ENCODE measurements at regions not wholly inside any gene's neighbourhood (a gene's known extent, or its start where the extent isn't known, plus 50 kb on each side); places are given as distances from the start of the nearest gene placed in this dataset.

DNA sequence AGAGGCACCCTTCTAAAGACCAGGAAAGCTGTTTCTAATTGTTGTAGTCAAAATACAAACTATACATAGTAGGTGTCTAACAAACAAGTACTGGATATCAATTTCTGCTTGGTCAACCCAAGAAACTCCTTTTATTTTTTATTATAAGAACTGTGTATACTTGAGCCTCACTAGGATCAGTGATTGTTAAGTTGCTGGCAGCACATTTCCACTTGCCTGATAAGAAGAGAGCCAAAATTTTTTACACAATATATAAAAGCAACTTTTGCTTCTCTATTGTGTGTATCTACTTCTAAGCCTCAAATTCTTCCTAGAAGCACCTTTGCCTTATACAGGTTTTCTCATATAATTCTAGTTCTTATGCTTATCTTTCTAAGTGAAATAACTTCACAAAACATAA is 703.0 kb upstream of the EPHA5 start (continued):
- TF ChIP-seq, protein P1, sequence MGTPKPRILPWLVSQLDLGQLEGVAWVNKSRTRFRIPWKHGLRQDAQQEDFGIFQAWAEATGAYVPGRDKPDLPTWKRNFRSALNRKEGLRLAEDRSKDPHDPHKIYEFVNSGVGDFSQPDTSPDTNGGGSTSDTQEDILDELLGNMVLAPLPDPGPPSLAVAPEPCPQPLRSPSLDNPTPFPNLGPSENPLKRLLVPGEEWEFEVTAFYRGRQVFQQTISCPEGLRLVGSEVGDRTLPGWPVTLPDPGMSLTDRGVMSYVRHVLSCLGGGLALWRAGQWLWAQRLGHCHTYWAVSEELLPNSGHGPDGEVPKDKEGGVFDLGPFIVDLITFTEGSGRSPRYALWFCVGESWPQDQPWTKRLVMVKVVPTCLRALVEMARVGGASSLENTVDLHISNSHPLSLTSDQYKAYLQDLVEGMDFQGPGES (IDR thresholded peaks at IDR 0.05; ENCODE audit: low read depth, low read length): no peak
- TF ChIP-seq, protein P2, sequence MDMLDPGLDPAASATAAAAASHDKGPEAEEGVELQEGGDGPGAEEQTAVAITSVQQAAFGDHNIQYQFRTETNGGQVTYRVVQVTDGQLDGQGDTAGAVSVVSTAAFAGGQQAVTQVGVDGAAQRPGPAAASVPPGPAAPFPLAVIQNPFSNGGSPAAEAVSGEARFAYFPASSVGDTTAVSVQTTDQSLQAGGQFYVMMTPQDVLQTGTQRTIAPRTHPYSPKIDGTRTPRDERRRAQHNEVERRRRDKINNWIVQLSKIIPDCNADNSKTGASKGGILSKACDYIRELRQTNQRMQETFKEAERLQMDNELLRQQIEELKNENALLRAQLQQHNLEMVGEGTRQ (IDR thresholded peaks at IDR 0.05; ENCODE audit: borderline replicate concordance, low read depth, low read length): no peak
- TF ChIP-seq USF1 (IDR thresholded peaks at IDR 0.05; ENCODE audit: borderline replicate concordance, low read depth) (no peak), NRF1 (IDR thresholded peaks at IDR 0.05; ENCODE audit: low read depth, low read length) (no peak), RCOR1 (IDR thresholded peaks at IDR 0.05; ENCODE audit: low read length) (no peak), TAF1 (IDR thresholded peaks at IDR 0.05; ENCODE audit: borderline replicate concordance, low read depth, low read length) (no peak), FOXJ3 (CRISPR knock-in tag; IDR thresholded peaks at IDR 0.05) (no peak), TCF12 (IDR thresholded peaks at IDR 0.05) (no peak), GATA2 (CRISPR knock-in tag; IDR thresholded peaks at IDR 0.05) (no peak)

GRCh38 chr4:66372706-66373105 is 702.4 kb upstream of the EPHA5 start:
- Histone ChIP-seq H3K27ac (ENCODE audit: low read depth in 2 of 2, low read length in 1 of 2) (no peak overlapping the region), H4K20me1 (ENCODE audit: insufficient read depth) (no peaks in the 10 kb centered on the region), H3K4me3 (ENCODE audit: low read depth in 2 of 2, low read length in 1 of 2) (no peak overlapping the region), H3K9me2 (no peaks in the 10 kb centered on the region), H3F3A (replicated peaks; ENCODE audit: insufficient read depth) (no peaks in the 10 kb centered on the region), H3K79me2 (ENCODE audit: insufficient read depth) (no peaks in the 10 kb centered on the region), H2AFZ (ENCODE audit: low read depth) (no peak overlapping the region; the same call in 1 of the 2 replicates), H3K9me3 (no peaks in the 10 kb centered on the region), H3K36me3 (replicated peaks in 1 of 2; ENCODE audit: control insufficient read depth in 1 of 2, insufficient read depth in 2 of 2, low read length in 1 of 2) (no peaks in the 10 kb centered on the region), H3K27me3 (ENCODE audit: insufficient read depth) (no peaks in the 10 kb centered on the region), H3K4me1 (ENCODE audit: control insufficient read depth in 1 of 2, insufficient read depth in 2 of 2, low read depth in 1 of 2, low read length in 1 of 2) (no peaks in the 10 kb centered on the region), H3K9ac (no peak overlapping the region), H3K4me2 (no peak overlapping the region)
- POLR2A ChIA-PET: no interaction called here
- WGBS (ENCODE audit: low lambda C conversion rate): 25% methylated on average over 6 of the region's 6 CpGs
- no peak for TF ChIP-seq USF1 (IDR thresholded peaks at IDR 0.05; ENCODE audit: borderline replicate concordance, low read depth)
- TF ChIP-seq, protein P3, sequence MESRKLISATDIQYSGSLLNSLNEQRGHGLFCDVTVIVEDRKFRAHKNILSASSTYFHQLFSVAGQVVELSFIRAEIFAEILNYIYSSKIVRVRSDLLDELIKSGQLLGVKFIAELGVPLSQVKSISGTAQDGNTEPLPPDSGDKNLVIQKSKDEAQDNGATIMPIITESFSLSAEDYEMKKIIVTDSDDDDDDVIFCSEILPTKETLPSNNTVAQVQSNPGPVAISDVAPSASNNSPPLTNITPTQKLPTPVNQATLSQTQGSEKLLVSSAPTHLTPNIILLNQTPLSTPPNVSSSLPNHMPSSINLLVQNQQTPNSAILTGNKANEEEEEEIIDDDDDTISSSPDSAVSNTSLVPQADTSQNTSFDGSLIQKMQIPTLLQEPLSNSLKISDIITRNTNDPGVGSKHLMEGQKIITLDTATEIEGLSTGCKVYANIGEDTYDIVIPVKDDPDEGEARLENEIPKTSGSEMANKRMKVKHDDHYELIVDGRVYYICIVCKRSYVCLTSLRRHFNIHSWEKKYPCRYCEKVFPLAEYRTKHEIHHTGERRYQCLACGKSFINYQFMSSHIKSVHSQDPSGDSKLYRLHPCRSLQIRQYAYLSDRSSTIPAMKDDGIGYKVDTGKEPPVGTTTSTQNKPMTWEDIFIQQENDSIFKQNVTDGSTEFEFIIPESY (IDR thresholded peaks at IDR 0.05; ENCODE audit: borderline replicate concordance, low read depth): no peak
- TF ChIP-seq SIN3A (IDR thresholded peaks at IDR 0.05; ENCODE audit: borderline replicate concordance, low read depth, low read length): no peak
- TF ChIP-seq MAX (IDR thresholded peaks at IDR 0.05; ENCODE audit: low read depth): no peak
- TF ChIP-seq, protein P2 (IDR thresholded peaks at IDR 0.05; ENCODE audit: borderline replicate concordance, low read depth, low read length): no peak
- no peak for TF ChIP-seq CHD2 (IDR thresholded peaks at IDR 0.05; ENCODE audit: low read length, partially characterized antibody)
- no peak for TF ChIP-seq ELF1 (IDR thresholded peaks at IDR 0.05)
- TF ChIP-seq, protein P4, sequence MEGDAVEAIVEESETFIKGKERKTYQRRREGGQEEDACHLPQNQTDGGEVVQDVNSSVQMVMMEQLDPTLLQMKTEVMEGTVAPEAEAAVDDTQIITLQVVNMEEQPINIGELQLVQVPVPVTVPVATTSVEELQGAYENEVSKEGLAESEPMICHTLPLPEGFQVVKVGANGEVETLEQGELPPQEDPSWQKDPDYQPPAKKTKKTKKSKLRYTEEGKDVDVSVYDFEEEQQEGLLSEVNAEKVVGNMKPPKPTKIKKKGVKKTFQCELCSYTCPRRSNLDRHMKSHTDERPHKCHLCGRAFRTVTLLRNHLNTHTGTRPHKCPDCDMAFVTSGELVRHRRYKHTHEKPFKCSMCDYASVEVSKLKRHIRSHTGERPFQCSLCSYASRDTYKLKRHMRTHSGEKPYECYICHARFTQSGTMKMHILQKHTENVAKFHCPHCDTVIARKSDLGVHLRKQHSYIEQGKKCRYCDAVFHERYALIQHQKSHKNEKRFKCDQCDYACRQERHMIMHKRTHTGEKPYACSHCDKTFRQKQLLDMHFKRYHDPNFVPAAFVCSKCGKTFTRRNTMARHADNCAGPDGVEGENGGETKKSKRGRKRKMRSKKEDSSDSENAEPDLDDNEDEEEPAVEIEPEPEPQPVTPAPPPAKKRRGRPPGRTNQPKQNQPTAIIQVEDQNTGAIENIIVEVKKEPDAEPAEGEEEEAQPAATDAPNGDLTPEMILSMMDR (IDR thresholded peaks at IDR 0.05): no peak
- TF ChIP-seq FOSL2 (IDR thresholded peaks at IDR 0.05; ENCODE audit: borderline replicate concordance, low read depth): no peak
- TF ChIP-seq MEF2A (IDR thresholded peaks at IDR 0.05; ENCODE audit: borderline replicate concordance, low read depth): no peak
- TF ChIP-seq EZH2phosphoT487 (IDR thresholded peaks at IDR 0.05; ENCODE audit: borderline replicate concordance, low read depth): no peak
- TF ChIP-seq TEAD4 (IDR thresholded peaks at IDR 0.05; ENCODE audit: borderline replicate concordance, insufficient read depth): no peak
- no peak for TF ChIP-seq EP300 (IDR thresholded peaks at IDR 0.05; ENCODE audit: borderline replicate concordance in 1 of 2, low read depth in 1 of 2, low read length in 1 of 2)
- TF ChIP-seq TCF12 (IDR thresholded peaks at IDR 0.05): no peak
- no peak for TF ChIP-seq RFX5 (IDR thresholded peaks at IDR 0.05; ENCODE audit: low read length)
- no peak for TF ChIP-seq POLR2AphosphoS5 (IDR thresholded peaks at IDR 0.05; ENCODE audit: low read depth, low read length)
- DNase-seq: no peak
- CTCF ChIA-PET: no interaction called here

All from SK-N-SH (cell line).